ENCODE measurements at regions not wholly inside any gene's neighbourhood (a gene's known extent, or its start where the extent isn't known, plus 50 kb on each side); places are given as distances from the start of the nearest gene placed in this dataset.
"Not testable (repeated sequence)": the region's sequence is repeated elsewhere in the genome, so short reads cannot be mapped to it uniquely, and the experiment has no call there.

DNA sequence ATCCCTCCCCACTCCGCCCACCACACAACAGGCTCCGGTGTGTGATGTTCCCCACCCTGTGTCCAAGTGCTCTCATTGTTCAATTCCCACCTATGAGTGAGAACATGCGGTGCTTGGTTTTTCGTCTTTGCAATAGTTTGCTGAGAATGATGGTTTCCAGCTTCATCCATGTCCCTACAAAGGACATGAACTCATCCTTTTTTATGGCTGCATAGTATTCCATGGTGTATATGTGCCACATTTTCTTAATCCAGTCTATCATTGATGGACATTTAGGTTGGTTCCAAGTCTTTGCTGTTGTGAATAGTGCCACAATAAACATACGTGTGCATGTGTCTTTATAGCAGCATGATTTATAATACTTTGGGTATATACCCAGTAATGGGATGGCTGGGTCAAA lies 81.0 kb upstream of the TINAGL1 start:
- TF ChIP-seq, protein P1, sequence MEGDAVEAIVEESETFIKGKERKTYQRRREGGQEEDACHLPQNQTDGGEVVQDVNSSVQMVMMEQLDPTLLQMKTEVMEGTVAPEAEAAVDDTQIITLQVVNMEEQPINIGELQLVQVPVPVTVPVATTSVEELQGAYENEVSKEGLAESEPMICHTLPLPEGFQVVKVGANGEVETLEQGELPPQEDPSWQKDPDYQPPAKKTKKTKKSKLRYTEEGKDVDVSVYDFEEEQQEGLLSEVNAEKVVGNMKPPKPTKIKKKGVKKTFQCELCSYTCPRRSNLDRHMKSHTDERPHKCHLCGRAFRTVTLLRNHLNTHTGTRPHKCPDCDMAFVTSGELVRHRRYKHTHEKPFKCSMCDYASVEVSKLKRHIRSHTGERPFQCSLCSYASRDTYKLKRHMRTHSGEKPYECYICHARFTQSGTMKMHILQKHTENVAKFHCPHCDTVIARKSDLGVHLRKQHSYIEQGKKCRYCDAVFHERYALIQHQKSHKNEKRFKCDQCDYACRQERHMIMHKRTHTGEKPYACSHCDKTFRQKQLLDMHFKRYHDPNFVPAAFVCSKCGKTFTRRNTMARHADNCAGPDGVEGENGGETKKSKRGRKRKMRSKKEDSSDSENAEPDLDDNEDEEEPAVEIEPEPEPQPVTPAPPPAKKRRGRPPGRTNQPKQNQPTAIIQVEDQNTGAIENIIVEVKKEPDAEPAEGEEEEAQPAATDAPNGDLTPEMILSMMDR (IDR thresholded peaks at IDR 0.05; ENCODE audit: low read depth, low read length, missing input control): not testable (repeated sequence)
- TF ChIP-seq FOXA2 (IDR thresholded peaks at IDR 0.05); YY1 (IDR thresholded peaks at IDR 0.05); NR2F2 (IDR thresholded peaks at IDR 0.05); JUND (IDR thresholded peaks at IDR 0.05); HNF4A (conservative IDR thresholded peaks at IDR 0.05); GABPA (IDR thresholded peaks at IDR 0.05 in 1 of 2, conservative IDR thresholded peaks at IDR 0.05 in 1 of 2); TAF1 (conservative IDR thresholded peaks at IDR 0.05); HNF4G (IDR thresholded peaks at IDR 0.05); EGR1 (IDR thresholded peaks at IDR 0.05; ENCODE audit: low read depth in 2 of 2): not testable (repeated sequence)
- TF ChIP-seq, protein P2, sequence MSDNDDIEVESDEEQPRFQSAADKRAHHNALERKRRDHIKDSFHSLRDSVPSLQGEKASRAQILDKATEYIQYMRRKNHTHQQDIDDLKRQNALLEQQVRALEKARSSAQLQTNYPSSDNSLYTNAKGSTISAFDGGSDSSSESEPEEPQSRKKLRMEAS (IDR thresholded peaks at IDR 0.05): not testable (repeated sequence)
- TF ChIP-seq, protein P3, sequence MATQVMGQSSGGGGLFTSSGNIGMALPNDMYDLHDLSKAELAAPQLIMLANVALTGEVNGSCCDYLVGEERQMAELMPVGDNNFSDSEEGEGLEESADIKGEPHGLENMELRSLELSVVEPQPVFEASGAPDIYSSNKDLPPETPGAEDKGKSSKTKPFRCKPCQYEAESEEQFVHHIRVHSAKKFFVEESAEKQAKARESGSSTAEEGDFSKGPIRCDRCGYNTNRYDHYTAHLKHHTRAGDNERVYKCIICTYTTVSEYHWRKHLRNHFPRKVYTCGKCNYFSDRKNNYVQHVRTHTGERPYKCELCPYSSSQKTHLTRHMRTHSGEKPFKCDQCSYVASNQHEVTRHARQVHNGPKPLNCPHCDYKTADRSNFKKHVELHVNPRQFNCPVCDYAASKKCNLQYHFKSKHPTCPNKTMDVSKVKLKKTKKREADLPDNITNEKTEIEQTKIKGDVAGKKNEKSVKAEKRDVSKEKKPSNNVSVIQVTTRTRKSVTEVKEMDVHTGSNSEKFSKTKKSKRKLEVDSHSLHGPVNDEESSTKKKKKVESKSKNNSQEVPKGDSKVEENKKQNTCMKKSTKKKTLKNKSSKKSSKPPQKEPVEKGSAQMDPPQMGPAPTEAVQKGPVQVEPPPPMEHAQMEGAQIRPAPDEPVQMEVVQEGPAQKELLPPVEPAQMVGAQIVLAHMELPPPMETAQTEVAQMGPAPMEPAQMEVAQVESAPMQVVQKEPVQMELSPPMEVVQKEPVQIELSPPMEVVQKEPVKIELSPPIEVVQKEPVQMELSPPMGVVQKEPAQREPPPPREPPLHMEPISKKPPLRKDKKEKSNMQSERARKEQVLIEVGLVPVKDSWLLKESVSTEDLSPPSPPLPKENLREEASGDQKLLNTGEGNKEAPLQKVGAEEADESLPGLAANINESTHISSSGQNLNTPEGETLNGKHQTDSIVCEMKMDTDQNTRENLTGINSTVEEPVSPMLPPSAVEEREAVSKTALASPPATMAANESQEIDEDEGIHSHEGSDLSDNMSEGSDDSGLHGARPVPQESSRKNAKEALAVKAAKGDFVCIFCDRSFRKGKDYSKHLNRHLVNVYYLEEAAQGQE (IDR thresholded peaks at IDR 0.05): not testable (repeated sequence)
